WTC11 (cell line): ENCODE measurements at regions not wholly inside any gene's neighbourhood (a gene's known extent, or its start where the extent isn't known, plus 50 kb on each side); places are given as distances from the start of the nearest gene placed in this dataset.
A peak's percentile ranks its signal among the peaks of the same experiment; 100 is the strongest.

ENCODE experiments used
- ATAC-seq: fragments of 200-7000 bp; cut with Tn5 transposase; 2 replicates; pipeline ENCODE4 v1.10.0; 2021; ENCODE audit warnings: mild to moderate bottlenecking, moderate library complexity
- CTCF ChIA-PET: fragments of 300-600 bp; sonication (Branson Sonifier 250); formaldehyde crosslinking; loops from one replicate; lab custom pipeline; 2021; ENCODE audit warnings: antibody characterized with exemption; lab: Charles Lee
- POLR2A ChIA-PET: fragments of 350-600 bp; sonication (Branson Sonifier 250); formaldehyde crosslinking; loops from one replicate; lab custom pipeline; 2021; ENCODE audit warnings: antibody characterized with exemption; lab: Charles Lee
- DNase-seq: peaks from one replicate; pipeline ENCODE4 v3.0.0; 2021; ENCODE audit warnings: low spot score
- H3K27ac Mint-ChIP-seq: 2 replicates; pipeline ENCODE4 v1.8.0; 2021; ENCODE audit warnings: mixed read lengths
- H3K27me3 Mint-ChIP-seq: 2 replicates; pipeline ENCODE4 v1.8.0; 2021; ENCODE audit warnings: low read depth, mild to moderate bottlenecking, moderate library complexity, mixed read lengths
- H3K36me3 Mint-ChIP-seq: 2 replicates; pipeline ENCODE4 v1.8.0; 2021; ENCODE audit warnings: mixed read lengths
- H3K4me1 Mint-ChIP-seq: 2 replicates; pipeline ENCODE4 v1.8.0; 2022; ENCODE audit warnings: mixed read lengths
- H3K4me3 Mint-ChIP-seq: 2 replicates; pipeline ENCODE4 v1.8.0; 2021; ENCODE audit warnings: mild to moderate bottlenecking, moderate library complexity, mixed read lengths
- H3K9me3 Mint-ChIP-seq: 2 replicates; pipeline ENCODE4 v1.8.0; 2021; ENCODE audit warnings: mixed read lengths
- ESRRA ChIP-seq: sonication (generic); formaldehyde crosslinking; IDR thresholded peaks from 2 replicates; pipeline ENCODE4 v1.8.1; 2022; ENCODE audit warnings: mild to moderate bottlenecking, missing genetic modification reagents, borderline replicate concordance
- GTF2I ChIP-seq: fragments of 250-450 bp; sonication (Bioruptor Pico); conservative IDR thresholded peaks from 2 replicates; pipeline ENCODE4 v1.4.0; 2021; ENCODE audit warnings: mild to moderate bottlenecking
- MYBL2 ChIP-seq: sonication (generic); formaldehyde crosslinking; IDR thresholded peaks from 2 replicates; pipeline ENCODE4 v1.8.1; 2023; ENCODE audit warnings: mild to moderate bottlenecking, moderate library complexity, missing genetic modification reagents
- RELA ChIP-seq: sonication (generic); formaldehyde crosslinking; IDR thresholded peaks from 2 replicates; pipeline ENCODE4 v1.8.1; 2022; ENCODE audit warnings: missing genetic modification reagents, mild to moderate bottlenecking, borderline replicate concordance
- TCF7 ChIP-seq: sonication (generic); formaldehyde crosslinking; IDR thresholded peaks from 2 replicates; pipeline ENCODE4 v1.8.0; 2022; ENCODE audit warnings: mild to moderate bottlenecking, low read depth, missing genetic modification reagents, moderate library complexity
- TF ChIP-seq, protein P1 (sequence below): fragments of 250-450 bp; sonication (Bioruptor Pico); IDR thresholded peaks from 2 replicates; pipeline ENCODE4 v1.9.0; 2021; ENCODE audit warnings: mild to moderate bottlenecking
- TF ChIP-seq, protein P2 (sequence below): fragments of 200-600 bp; IDR thresholded peaks from 2 replicates; pipeline ENCODE4 v1.8.0; 2022; ENCODE audit warnings: antibody characterized with exemption
- TF ChIP-seq, protein P3 (sequence below): sonication (generic); formaldehyde crosslinking; IDR thresholded peaks from 2 replicates; pipeline ENCODE4 v1.8.0; 2023; ENCODE audit warnings: missing genetic modification reagents, mild to moderate bottlenecking, borderline replicate concordance
- TF ChIP-seq, protein P4 (sequence below): sonication (generic); formaldehyde crosslinking; conservative IDR thresholded peaks from 2 replicates; pipeline ENCODE4 v1.8.1; 2023; ENCODE audit warnings: mild to moderate bottlenecking, low read depth, missing genetic modification reagents, moderate library complexity
- TF ChIP-seq, protein P5 (sequence below): sonication (generic); formaldehyde crosslinking; conservative IDR thresholded peaks from 2 replicates; pipeline ENCODE4 v1.8.1; 2022; ENCODE audit warnings: mild to moderate bottlenecking, missing genetic modification reagents
- TF ChIP-seq, protein P6 (sequence below): sonication (generic); formaldehyde crosslinking; IDR thresholded peaks from 2 replicates; pipeline ENCODE4 v1.8.1; 2022; ENCODE audit warnings: missing genetic modification reagents, borderline replicate concordance

DNA sequence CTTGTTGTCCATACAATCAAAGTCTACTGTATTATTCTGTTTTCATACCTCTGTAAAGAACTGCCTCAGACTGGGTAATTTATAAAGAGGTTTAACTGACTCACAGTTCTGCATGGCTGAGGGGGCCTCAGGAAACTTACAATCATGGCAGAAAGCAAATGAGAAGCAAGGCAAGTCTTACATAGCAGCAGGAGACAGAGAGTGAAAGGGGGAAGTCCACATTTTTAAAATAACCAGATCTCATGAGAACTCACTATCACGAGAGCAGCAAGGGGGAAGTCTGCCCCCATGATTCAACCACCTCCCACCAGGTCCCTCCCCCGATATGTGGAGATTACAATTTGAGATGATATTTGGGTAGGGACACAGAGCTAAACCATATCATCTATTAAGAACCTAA is 724.6 kb upstream of the CBLB start (continued):
- TF ChIP-seq MYBL2 (CRISPR knock-in tag) (no peak), ESRRA (CRISPR knock-in tag) (no peak)
- TF ChIP-seq, protein P1, sequence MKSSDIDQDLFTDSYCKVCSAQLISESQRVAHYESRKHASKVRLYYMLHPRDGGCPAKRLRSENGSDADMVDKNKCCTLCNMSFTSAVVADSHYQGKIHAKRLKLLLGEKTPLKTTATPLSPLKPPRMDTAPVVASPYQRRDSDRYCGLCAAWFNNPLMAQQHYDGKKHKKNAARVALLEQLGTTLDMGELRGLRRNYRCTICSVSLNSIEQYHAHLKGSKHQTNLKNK: no peak

DNA sequence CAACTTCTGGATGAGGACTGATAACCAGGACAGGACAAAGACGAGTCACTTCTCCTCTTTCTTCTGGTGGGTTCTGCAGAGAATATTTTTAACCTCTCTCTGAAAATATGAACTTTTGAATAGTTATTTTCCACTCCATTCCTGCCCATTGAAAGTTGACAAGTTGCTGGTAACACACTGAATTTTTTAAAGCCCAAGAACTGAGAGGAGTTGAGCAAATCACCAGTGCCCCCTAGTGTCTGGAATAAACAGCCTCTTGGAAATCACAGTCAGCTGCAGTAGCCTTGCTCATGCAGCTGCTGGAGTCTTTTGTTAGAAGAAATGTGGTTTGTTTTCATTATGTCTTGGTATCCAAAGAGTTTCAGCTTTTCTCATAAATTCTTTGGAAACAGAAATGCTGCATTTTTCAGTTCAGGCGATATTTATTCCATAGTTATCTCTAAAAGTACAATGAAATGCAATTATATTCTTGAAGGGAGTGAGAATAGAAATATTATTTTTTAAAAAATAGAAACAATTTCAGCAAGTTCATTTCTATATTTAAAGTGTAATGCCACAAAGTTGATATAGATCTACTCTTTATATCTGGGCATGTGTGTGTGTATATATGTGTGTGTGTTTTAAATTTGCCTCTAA is 741.0 kb upstream of the CBLB start:
- Mint-ChIP-seq H3K4me1 (peaks cover 20% of the 10 kb centered on the region), H3K27ac (no peak overlapping the region; the same call in 1 of the 2 replicates), H3K36me3 (peaks cover 28% of the 10 kb centered on the region), H3K4me3 (no peak overlapping the region), H3K27me3 (no peaks in the 10 kb centered on the region; the same call in 1 of the 2 replicates), H3K9me3 (peaks cover 38% of the 10 kb centered on the region)
- ChIA-PET POLR2A (no interaction called here), CTCF (interaction anchor here (0.6 to 1.9 kb wide), 13 partner anchors 9 to 965 kb away, joined by 3 to 8 read pairs (median 3); no protein-coding TSS in a partner anchor)
- DNase-seq: peak; percentile 54
- TF ChIP-seq, protein P2, sequence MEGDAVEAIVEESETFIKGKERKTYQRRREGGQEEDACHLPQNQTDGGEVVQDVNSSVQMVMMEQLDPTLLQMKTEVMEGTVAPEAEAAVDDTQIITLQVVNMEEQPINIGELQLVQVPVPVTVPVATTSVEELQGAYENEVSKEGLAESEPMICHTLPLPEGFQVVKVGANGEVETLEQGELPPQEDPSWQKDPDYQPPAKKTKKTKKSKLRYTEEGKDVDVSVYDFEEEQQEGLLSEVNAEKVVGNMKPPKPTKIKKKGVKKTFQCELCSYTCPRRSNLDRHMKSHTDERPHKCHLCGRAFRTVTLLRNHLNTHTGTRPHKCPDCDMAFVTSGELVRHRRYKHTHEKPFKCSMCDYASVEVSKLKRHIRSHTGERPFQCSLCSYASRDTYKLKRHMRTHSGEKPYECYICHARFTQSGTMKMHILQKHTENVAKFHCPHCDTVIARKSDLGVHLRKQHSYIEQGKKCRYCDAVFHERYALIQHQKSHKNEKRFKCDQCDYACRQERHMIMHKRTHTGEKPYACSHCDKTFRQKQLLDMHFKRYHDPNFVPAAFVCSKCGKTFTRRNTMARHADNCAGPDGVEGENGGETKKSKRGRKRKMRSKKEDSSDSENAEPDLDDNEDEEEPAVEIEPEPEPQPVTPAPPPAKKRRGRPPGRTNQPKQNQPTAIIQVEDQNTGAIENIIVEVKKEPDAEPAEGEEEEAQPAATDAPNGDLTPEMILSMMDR: peak; percentile 76
- no peak for TF ChIP-seq ESRRA (CRISPR knock-in tag)
- ATAC-seq: peak; percentile 86

DNA sequence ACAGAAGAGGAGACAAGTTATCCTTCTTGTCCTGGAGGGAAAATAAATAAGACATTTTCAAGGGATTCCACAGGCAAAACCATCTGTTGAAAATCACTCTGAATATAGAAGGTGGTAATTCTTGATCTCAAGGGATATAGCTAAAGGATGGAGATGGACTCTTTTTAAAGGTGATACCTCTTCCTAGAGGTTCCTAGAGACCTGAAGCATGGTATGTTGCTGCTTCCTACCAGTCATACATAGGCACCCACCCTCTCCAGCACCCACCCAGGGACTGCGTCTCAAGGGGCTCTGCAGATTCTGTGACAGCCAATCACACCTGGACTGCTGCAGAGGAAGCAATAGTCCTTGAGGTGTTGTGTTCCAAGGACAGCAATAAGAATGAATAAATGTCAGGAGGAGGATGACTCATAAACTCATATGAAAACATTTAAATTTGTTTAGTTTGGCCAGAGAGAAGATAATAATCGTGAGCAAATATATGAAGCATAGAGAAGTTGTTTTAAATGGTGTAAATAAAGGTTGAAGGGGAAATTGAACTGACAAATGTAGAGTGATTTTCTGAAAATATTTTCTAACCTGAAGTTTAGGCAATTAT is 741.6 kb upstream of the CBLB start:
- Mint-ChIP-seq H3K27me3 (no peaks in the 10 kb centered on the region; the same call in 1 of the 2 replicates), H3K4me3 (no peak overlapping the region), H3K4me1 (peaks cover 20% of the 10 kb centered on the region), H3K9me3 (peaks cover 34% of the 10 kb centered on the region), H3K27ac (no peak overlapping the region), H3K36me3 (peaks cover 28% of the 10 kb centered on the region)
- ChIA-PET POLR2A (no interaction called here), CTCF (interaction anchor here (0.7 to 1.9 kb wide), 10 partner anchors 29 to 923 kb away, joined by 3 to 8 read pairs (median 3); no protein-coding TSS in a partner anchor)
- TF ChIP-seq TCF7 (CRISPR knock-in tag): no peak
- DNase-seq: no peak
- ATAC-seq: no peak

DNA sequence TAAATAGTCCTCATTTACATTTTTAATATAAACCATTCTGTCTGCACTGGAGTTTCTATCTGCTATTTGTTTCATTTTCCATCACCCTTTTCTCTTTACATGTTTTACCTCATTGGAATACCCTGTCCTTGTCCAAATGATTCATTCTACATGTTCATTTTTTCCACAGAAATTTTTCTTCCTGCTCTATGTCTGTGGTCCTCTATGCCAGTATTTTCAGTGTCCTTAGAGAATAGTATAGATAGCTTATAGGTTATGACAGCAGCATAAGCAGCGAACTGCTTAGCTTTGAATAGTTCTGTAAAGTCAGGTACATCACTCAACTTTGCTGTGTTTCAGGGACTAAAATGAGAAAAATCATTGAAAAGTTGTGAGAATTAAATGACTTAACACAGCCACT is 742.3 kb upstream of the CBLB start:
- H3K4me3 Mint-ChIP-seq: no peak overlapping the region
- peaks cover 20% of the 10 kb centered on the region for H3K4me1 Mint-ChIP-seq
- no peaks in the 10 kb centered on the region; the same call in 1 of the 2 replicates for H3K27me3 Mint-ChIP-seq
- H3K36me3 Mint-ChIP-seq: peaks cover 25% of the 10 kb centered on the region
- DNase-seq (no peak), ATAC-seq (no peak)
- peaks cover 28% of the 10 kb centered on the region for H3K9me3 Mint-ChIP-seq
- POLR2A ChIA-PET: no interaction called here
- CTCF ChIA-PET: interaction anchor here (1.8 kb wide), 1 partner anchor 507 kb away, joined by 8 read pairs; no protein-coding TSS in a partner anchor
- no peak for TF ChIP-seq RELA (CRISPR knock-in tag)
- H3K27ac Mint-ChIP-seq: no peak overlapping the region

DNA sequence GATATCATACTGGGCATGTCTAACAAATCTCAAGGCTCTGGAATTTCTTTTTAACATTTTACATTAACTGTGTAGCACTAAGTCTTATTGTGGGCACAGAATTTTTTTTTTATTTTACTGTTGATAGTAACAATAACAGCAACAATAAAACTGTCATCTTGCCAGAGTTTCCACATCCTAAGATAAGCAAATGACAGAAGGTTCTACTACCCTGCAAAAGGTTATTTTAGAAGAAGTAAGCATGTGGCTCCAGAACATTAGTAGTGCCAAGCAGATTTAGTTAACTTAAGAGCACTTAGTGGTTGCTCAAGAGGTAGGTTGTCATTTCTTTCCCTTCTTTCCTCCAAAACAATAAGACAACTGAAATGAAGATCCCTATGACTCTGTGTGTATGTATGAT is 743.0 kb upstream of the CBLB start:
- Mint-ChIP-seq H3K4me3 (no peak overlapping the region), H3K27me3 (no peaks in the 10 kb centered on the region; the same call in 1 of the 2 replicates), H3K4me1 (peaks cover 26% of the 10 kb centered on the region), H3K36me3 (peaks cover 21% of the 10 kb centered on the region), H3K27ac (no peak overlapping the region), H3K9me3 (peaks cover 21% of the 10 kb centered on the region)
- POLR2A ChIA-PET: no interaction called here
- ATAC-seq: no peak
- DNase-seq: no peak
- CTCF ChIA-PET: interaction anchor here (1.0 kb wide), 1 partner anchor 453 kb away, joined by 3 read pairs; no protein-coding TSS in a partner anchor
- TF ChIP-seq, protein P3, sequence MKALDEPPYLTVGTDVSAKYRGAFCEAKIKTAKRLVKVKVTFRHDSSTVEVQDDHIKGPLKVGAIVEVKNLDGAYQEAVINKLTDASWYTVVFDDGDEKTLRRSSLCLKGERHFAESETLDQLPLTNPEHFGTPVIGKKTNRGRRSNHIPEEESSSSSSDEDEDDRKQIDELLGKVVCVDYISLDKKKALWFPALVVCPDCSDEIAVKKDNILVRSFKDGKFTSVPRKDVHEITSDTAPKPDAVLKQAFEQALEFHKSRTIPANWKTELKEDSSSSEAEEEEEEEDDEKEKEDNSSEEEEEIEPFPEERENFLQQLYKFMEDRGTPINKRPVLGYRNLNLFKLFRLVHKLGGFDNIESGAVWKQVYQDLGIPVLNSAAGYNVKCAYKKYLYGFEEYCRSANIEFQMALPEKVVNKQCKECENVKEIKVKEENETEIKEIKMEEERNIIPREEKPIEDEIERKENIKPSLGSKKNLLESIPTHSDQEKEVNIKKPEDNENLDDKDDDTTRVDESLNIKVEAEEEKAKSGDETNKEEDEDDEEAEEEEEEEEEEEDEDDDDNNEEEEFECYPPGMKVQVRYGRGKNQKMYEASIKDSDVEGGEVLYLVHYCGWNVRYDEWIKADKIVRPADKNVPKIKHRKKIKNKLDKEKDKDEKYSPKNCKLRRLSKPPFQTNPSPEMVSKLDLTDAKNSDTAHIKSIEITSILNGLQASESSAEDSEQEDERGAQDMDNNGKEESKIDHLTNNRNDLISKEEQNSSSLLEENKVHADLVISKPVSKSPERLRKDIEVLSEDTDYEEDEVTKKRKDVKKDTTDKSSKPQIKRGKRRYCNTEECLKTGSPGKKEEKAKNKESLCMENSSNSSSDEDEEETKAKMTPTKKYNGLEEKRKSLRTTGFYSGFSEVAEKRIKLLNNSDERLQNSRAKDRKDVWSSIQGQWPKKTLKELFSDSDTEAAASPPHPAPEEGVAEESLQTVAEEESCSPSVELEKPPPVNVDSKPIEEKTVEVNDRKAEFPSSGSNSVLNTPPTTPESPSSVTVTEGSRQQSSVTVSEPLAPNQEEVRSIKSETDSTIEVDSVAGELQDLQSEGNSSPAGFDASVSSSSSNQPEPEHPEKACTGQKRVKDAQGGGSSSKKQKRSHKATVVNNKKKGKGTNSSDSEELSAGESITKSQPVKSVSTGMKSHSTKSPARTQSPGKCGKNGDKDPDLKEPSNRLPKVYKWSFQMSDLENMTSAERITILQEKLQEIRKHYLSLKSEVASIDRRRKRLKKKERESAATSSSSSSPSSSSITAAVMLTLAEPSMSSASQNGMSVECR (CRISPR knock-in tag): no peak
- no peak for TF ChIP-seq GTF2I (CRISPR knock-in tag)
- TF ChIP-seq, protein P4, sequence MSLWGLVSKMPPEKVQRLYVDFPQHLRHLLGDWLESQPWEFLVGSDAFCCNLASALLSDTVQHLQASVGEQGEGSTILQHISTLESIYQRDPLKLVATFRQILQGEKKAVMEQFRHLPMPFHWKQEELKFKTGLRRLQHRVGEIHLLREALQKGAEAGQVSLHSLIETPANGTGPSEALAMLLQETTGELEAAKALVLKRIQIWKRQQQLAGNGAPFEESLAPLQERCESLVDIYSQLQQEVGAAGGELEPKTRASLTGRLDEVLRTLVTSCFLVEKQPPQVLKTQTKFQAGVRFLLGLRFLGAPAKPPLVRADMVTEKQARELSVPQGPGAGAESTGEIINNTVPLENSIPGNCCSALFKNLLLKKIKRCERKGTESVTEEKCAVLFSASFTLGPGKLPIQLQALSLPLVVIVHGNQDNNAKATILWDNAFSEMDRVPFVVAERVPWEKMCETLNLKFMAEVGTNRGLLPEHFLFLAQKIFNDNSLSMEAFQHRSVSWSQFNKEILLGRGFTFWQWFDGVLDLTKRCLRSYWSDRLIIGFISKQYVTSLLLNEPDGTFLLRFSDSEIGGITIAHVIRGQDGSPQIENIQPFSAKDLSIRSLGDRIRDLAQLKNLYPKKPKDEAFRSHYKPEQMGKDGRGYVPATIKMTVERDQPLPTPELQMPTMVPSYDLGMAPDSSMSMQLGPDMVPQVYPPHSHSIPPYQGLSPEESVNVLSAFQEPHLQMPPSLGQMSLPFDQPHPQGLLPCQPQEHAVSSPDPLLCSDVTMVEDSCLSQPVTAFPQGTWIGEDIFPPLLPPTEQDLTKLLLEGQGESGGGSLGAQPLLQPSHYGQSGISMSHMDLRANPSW (CRISPR knock-in tag): no peak
- TF ChIP-seq, protein P5, sequence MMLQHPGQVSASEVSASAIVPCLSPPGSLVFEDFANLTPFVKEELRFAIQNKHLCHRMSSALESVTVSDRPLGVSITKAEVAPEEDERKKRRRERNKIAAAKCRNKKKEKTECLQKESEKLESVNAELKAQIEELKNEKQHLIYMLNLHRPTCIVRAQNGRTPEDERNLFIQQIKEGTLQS (CRISPR knock-in tag): no peak
- TF ChIP-seq, protein P6, sequence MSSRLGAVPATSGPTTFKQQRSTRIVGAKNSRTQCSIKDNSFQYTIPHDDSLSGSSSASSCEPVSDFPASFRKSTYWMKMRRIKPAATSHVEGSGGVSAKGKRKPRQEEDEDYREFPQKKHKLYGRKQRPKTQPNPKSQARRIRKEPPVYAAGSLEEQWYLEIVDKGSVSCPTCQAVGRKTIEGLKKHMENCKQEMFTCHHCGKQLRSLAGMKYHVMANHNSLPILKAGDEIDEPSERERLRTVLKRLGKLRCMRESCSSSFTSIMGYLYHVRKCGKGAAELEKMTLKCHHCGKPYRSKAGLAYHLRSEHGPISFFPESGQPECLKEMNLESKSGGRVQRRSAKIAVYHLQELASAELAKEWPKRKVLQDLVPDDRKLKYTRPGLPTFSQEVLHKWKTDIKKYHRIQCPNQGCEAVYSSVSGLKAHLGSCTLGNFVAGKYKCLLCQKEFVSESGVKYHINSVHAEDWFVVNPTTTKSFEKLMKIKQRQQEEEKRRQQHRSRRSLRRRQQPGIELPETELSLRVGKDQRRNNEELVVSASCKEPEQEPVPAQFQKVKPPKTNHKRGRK (CRISPR knock-in tag): no peak
